ENCODE measurements at regions not wholly inside any gene's neighbourhood (a gene's known extent, or its start where the extent isn't known, plus 50 kb on each side); places are given as distances from the start of the nearest gene placed in this dataset.

DNA sequence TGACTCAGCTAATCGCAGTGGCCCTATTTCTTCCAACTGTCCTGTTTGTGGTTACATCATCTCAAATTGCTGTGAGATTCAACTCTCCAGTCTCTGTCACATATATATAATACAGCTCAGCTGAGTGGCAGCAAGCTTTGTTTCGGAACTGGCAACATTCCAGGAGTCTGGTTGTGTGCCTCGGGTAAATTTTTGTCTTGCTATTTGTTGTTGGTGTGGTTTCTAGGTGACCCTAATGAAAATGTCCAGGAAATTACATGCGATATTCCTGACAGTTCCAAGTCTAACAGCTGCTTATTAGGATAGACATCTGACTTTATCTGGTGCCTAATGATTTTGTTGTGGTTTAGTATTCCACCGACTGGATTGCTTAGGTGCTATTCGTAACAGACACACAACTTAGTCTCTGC, 581.8 kb downstream of the CD109 start:
- CTCF ChIA-PET (ENCODE audit: low intra/inter-chr PET ratio), result no interaction called here
- H2AFZ ChIP-seq (ENCODE audit: low read depth, low read length), result no peak overlapping the region
- H3K27me3 ChIP-seq (ENCODE audit: control insufficient read depth in 2 of 2, insufficient read depth in 2 of 2, low read length in 2 of 2), result no peaks in the 10 kb centered on the region
- POLR2A ChIA-PET, result no interaction called here
- ATAC-seq (no peak), FAIRE-seq (no peak), DNase-seq (ENCODE audit: extremely low read depth in 1 of 4, low spot score in 3 of 4) (no peak)
- H3K36me3 ChIP-seq (ENCODE audit: control insufficient read depth, insufficient read depth, low read length), result no peaks in the 10 kb centered on the region
- H3K4me1 ChIP-seq (replicated peaks in 1 of 2; ENCODE audit: control insufficient read depth in 2 of 2, insufficient read depth in 2 of 2, low read length in 2 of 2), result no peaks in the 10 kb centered on the region
- H4K20me1 ChIP-seq (replicated peaks; ENCODE audit: control insufficient read depth, insufficient read depth, low read length), result no peaks in the 10 kb centered on the region
- no peak overlapping the region for H3K27ac ChIP-seq (ENCODE audit: extremely low read depth, low read depth, low read length)
- no peak overlapping the region for H3K4me2 ChIP-seq (ENCODE audit: insufficient read depth, low read length)
- no peak overlapping the region for H3K9ac ChIP-seq (ENCODE audit: insufficient read depth in 1 of 2, low read depth in 2 of 2, low read length in 2 of 2)
- 0% methylated on average over 6 of the region's 6 CpGs for WGBS (ENCODE audit: insufficient coverage, low coverage, missing lambda C conversion rate)
- intact Hi-C loops (cut with micrococcal nuclease) (no loop called here), in situ Hi-C loops (cut with MboI) (no loop called here)
- BruUV-seq (replicated peaks), result no TSS peak
- H3K9me3 ChIP-seq (replicated peaks; ENCODE audit: control insufficient read depth, insufficient read depth, low read depth, low read length), result no peaks in the 10 kb centered on the region
- no peaks in the 10 kb centered on the region for H3K79me2 ChIP-seq (ENCODE audit: control insufficient read depth, insufficient read depth, low read length)
- H3K4me3 ChIP-seq, result no peak overlapping the region
- H3K9me1 ChIP-seq (ENCODE audit: control insufficient read depth, insufficient read depth, low read length), result no peaks in the 10 kb centered on the region
- TF ChIP-seq, protein P1, sequence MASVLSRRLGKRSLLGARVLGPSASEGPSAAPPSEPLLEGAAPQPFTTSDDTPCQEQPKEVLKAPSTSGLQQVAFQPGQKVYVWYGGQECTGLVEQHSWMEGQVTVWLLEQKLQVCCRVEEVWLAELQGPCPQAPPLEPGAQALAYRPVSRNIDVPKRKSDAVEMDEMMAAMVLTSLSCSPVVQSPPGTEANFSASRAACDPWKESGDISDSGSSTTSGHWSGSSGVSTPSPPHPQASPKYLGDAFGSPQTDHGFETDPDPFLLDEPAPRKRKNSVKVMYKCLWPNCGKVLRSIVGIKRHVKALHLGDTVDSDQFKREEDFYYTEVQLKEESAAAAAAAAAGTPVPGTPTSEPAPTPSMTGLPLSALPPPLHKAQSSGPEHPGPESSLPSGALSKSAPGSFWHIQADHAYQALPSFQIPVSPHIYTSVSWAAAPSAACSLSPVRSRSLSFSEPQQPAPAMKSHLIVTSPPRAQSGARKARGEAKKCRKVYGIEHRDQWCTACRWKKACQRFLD (CRISPR knock-in tag; IDR thresholded peaks at IDR 0.05), result no peak
- TF ChIP-seq ZNF695 (CRISPR knock-in tag; IDR thresholded peaks at IDR 0.05) (no peak), FUS (optimal IDR thresholded peaks at IDR 0.05; ENCODE audit: low read depth, low read length) (no peak), CTBP1 (IDR thresholded peaks at IDR 0.05; ENCODE audit: borderline replicate concordance) (no peak), BCL6 (CRISPR knock-in tag; IDR thresholded peaks at IDR 0.05) (no peak), ZNF41 (CRISPR knock-in tag; conservative IDR thresholded peaks at IDR 0.05) (no peak), RCOR1 (IDR thresholded peaks at IDR 0.05; ENCODE audit: borderline replicate concordance in 1 of 2, low read depth in 2 of 2, low read length in 2 of 2) (no peak), ELF1 (tag; IDR thresholded peaks at IDR 0.05) (no peak), SAFB (IDR thresholded peaks at IDR 0.05; ENCODE audit: borderline replicate concordance, low read depth, low read length) (no peak), TAL1 (IDR thresholded peaks at IDR 0.05) (no peak), ELF2 (CRISPR knock-in tag; IDR thresholded peaks at IDR 0.05) (no peak)
- TF ChIP-seq, protein P2, sequence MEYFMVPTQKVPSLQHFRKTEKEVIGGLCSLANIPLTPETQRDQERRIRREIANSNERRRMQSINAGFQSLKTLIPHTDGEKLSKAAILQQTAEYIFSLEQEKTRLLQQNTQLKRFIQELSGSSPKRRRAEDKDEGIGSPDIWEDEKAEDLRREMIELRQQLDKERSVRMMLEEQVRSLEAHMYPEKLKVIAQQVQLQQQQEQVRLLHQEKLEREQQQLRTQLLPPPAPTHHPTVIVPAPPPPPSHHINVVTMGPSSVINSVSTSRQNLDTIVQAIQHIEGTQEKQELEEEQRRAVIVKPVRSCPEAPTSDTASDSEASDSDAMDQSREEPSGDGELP (CRISPR knock-in tag; IDR thresholded peaks at IDR 0.05; ENCODE audit: borderline replicate concordance), result no peak
- TF ChIP-seq, protein P3, sequence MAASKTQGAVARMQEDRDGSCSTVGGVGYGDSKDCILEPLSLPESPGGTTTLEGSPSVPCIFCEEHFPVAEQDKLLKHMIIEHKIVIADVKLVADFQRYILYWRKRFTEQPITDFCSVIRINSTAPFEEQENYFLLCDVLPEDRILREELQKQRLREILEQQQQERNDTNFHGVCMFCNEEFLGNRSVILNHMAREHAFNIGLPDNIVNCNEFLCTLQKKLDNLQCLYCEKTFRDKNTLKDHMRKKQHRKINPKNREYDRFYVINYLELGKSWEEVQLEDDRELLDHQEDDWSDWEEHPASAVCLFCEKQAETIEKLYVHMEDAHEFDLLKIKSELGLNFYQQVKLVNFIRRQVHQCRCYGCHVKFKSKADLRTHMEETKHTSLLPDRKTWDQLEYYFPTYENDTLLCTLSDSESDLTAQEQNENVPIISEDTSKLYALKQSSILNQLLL (CRISPR knock-in tag; IDR thresholded peaks at IDR 0.05; ENCODE audit: borderline replicate concordance), result no peak
- TF ChIP-seq, protein P4, sequence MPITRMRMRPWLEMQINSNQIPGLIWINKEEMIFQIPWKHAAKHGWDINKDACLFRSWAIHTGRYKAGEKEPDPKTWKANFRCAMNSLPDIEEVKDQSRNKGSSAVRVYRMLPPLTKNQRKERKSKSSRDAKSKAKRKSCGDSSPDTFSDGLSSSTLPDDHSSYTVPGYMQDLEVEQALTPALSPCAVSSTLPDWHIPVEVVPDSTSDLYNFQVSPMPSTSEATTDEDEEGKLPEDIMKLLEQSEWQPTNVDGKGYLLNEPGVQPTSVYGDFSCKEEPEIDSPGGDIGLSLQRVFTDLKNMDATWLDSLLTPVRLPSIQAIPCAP (CRISPR knock-in tag; IDR thresholded peaks at IDR 0.05; ENCODE audit: borderline replicate concordance), result no peak

All from K562 (cell line).